Eye (tissue), 1 donor: ENCODE measurements at regions not wholly inside any gene's neighbourhood (a gene's known extent, or its start where the extent isn't known, plus 50 kb on each side); places are given as distances from the start of the nearest gene placed in this dataset.

Source experiments
- DNase-seq: peaks from one replicate; pipeline ENCODE4 v3.0.0-alpha.2; 2015

- no peak for DNase-seq
These were observed 263.4 kb upstream of the TLE3 start for GRCh38 chr15:70361106-70361505.

- no peak for DNase-seq
These were observed 261.3 kb upstream of the TLE3 start for GRCh38 chr15:70358871-70359647.

GRCh38 chr15:70358011-70358819 is 260.5 kb upstream of the TLE3 start:
- DNase-seq = no peak

GRCh38 chr15:70357453-70357852 is 259.7 kb upstream of the TLE3 start:
- DNase-seq = no peak

- no peak for DNase-seq
These were observed 259.2 kb upstream of the TLE3 start for GRCh38 chr15:70356919-70357318.

GRCh38 chr15:70356062-70356860 is 258.5 kb upstream of the TLE3 start:
- DNase-seq = no peak

GRCh38 chr15:70355275-70355795 is 257.6 kb upstream of the TLE3 start:
- DNase-seq = no peak

GRCh38 chr15:70354346-70354905 is 256.7 kb upstream of the TLE3 start:
- DNase-seq = no peak

GRCh38 chr15:70353606-70354345 is 256.1 kb upstream of the TLE3 start:
- DNase-seq = peak; percentile 46

GRCh38 chr15:70351941-70352774 is 254.4 kb upstream of the TLE3 start:
- DNase-seq = no peak

- no peak for DNase-seq
These were observed 253.7 kb upstream of the TLE3 start for GRCh38 chr15:70351391-70351790.

- DNase-seq = peak; percentile 49
These were observed 251.0 kb upstream of the TLE3 start for GRCh38 chr15:70348581-70349344.

- peak; percentile 54 for DNase-seq
These were observed 250.5 kb upstream of the TLE3 start for GRCh38 chr15:70348226-70348543.

GRCh38 chr15:70347321-70348225 is 249.9 kb upstream of the TLE3 start:
- no peak for DNase-seq

GRCh38 chr15:70345251-70346019 is 247.7 kb upstream of the TLE3 start:
- DNase-seq = no peak

- no peak for DNase-seq
These were observed 246.9 kb upstream of the TLE3 start for GRCh38 chr15:70344666-70345065.

GRCh38 chr15:70343961-70344621 is 246.4 kb upstream of the TLE3 start:
- no peak for DNase-seq
